H9 (cell line): ENCODE measurements at regions not wholly inside any gene's neighbourhood (a gene's known extent, or its start where the extent isn't known, plus 50 kb on each side); places are given as distances from the start of the nearest gene placed in this dataset.
A peak's percentile ranks its signal among the peaks of the same experiment; 100 is the strongest.

ENCODE experiments used
- DNase-seq: peaks from one replicate; pipeline ENCODE4 v3.0.0-alpha.2; 2017
- H2AFZ ChIP-seq: one replicate; pipeline ENCODE4 v1.6.1; 2013; ENCODE audit warnings: mild to moderate bottlenecking, low read length, control low read depth, moderate library complexity
- H2AK5ac ChIP-seq: 2 replicates; pipeline ENCODE4 v1.6.1; 2013; ENCODE audit warnings: low read length, control low read depth, mixed read lengths; ENCODE audit not compliant: insufficient read length
- H2BK120ac ChIP-seq: one replicate; pipeline ENCODE4 v1.6.1; 2013; ENCODE audit warnings: low read depth, mild to moderate bottlenecking, low read length, control low read depth, inconsistent platforms; ENCODE audit not compliant: poor library complexity, severe bottlenecking
- H2BK12ac ChIP-seq: 2 replicates; pipeline ENCODE4 v1.6.1; 2013; ENCODE audit warnings: low read length, control low read depth, mixed read lengths, low read depth; ENCODE audit not compliant: insufficient read length
- H2BK15ac ChIP-seq: 2 replicates; pipeline ENCODE4 v1.6.1; 2013; ENCODE audit warnings: low read depth, low read length, control low read depth
- H2BK20ac ChIP-seq: one replicate; pipeline ENCODE4 v1.6.1; 2013; ENCODE audit warnings: low read depth, mild to moderate bottlenecking, low read length, control low read depth, inconsistent platforms; ENCODE audit not compliant: poor library complexity, severe bottlenecking
- H2BK5ac ChIP-seq: 2 replicates; pipeline ENCODE4 v1.6.1; 2013; ENCODE audit warnings: low read length, control low read depth, mixed read lengths; ENCODE audit not compliant: insufficient read length
- H3K14ac ChIP-seq: 2 replicates; pipeline ENCODE4 v1.6.1; 2013; ENCODE audit warnings: low read length, control low read depth; ENCODE audit not compliant: insufficient read depth
- H3K18ac ChIP-seq: 2 replicates; pipeline ENCODE4 v1.6.1; 2013; ENCODE audit warnings: low read depth, mild to moderate bottlenecking, mixed read lengths, low read length, control low read depth; ENCODE audit not compliant: insufficient read length
- H3K23ac ChIP-seq: 2 replicates; pipeline ENCODE4 v1.6.1; 2013; ENCODE audit warnings: low read length, control low read depth, mixed read lengths, low read depth; ENCODE audit not compliant: insufficient read length
- H3K23me2 ChIP-seq: 2 replicates; pipeline ENCODE4 v1.6.1; 2013; ENCODE audit warnings: low read depth, mild to moderate bottlenecking, mixed read lengths, low read length, control low read depth; ENCODE audit not compliant: insufficient read length, poor library complexity, severe bottlenecking
- H3K27ac ChIP-seq: 2 replicates; pipeline ENCODE4 v1.5.1; 2013; ENCODE audit warnings: low read length, control low read depth, mixed read lengths, low read depth; ENCODE audit not compliant: insufficient read length
- H3K27me3 ChIP-seq: 2 replicates; pipeline ENCODE4 v1.6.1; 2013; ENCODE audit warnings: low read length, control low read depth, inconsistent platforms; ENCODE audit not compliant: insufficient read depth
- H3K4ac ChIP-seq: 2 replicates; pipeline ENCODE4 v1.6.1; 2013; ENCODE audit warnings: low read depth, mild to moderate bottlenecking, control low read depth, inconsistent platforms, low read length, moderate library complexity
- H3K4me1 ChIP-seq: 2 replicates; pipeline ENCODE4 v1.6.1; 2013; ENCODE audit warnings: low read length, control low read depth, inconsistent platforms; ENCODE audit not compliant: insufficient read depth
- H3K4me2 ChIP-seq: 2 replicates; pipeline ENCODE4 v1.6.1; 2013; ENCODE audit warnings: low read length, control low read depth, mixed read lengths; ENCODE audit not compliant: insufficient read length, insufficient read depth
- H3K56ac ChIP-seq: 2 replicates; pipeline ENCODE4 v1.6.1; 2013; ENCODE audit warnings: low read depth, mild to moderate bottlenecking, mixed read lengths, low read length, control low read depth; ENCODE audit not compliant: insufficient read length
- H3K79me1 ChIP-seq: 2 replicates; pipeline ENCODE4 v1.6.1; 2013; ENCODE audit warnings: low read depth, mild to moderate bottlenecking, moderate library complexity, low read length, control low read depth, inconsistent platforms; ENCODE audit not compliant: insufficient read depth, poor library complexity, severe bottlenecking
- H3K79me2 ChIP-seq: 2 replicates; pipeline ENCODE4 v1.6.1; 2013; ENCODE audit warnings: low read length, control low read depth, inconsistent platforms; ENCODE audit not compliant: insufficient read depth
- H3K9ac ChIP-seq: 2 replicates; pipeline ENCODE4 v1.6.1; 2013; ENCODE audit warnings: low read length, control low read depth, mixed read lengths; ENCODE audit not compliant: insufficient read length; ENCODE audit errors: extremely low read depth
- H3K9me3 ChIP-seq: one replicate; pipeline ENCODE4 v1.6.1; 2013; ENCODE audit warnings: low read depth, low read length, inconsistent platforms; ENCODE audit not compliant: control insufficient read depth
- H3T11ph ChIP-seq: one replicate; pipeline ENCODE4 v1.6.1; 2013; ENCODE audit warnings: mild to moderate bottlenecking, low read length, control low read depth, inconsistent platforms
- H4K20me1 ChIP-seq: one replicate; pipeline ENCODE4 v1.6.1; 2013; ENCODE audit not compliant: control insufficient read depth, insufficient read length, insufficient read depth
- H4K5ac ChIP-seq: 2 replicates; pipeline ENCODE4 v1.6.1; 2013; ENCODE audit warnings: low read depth, mild to moderate bottlenecking, mixed read lengths, low read length, control low read depth; ENCODE audit not compliant: insufficient read length
- H4K8ac ChIP-seq: replicated peaks from 2 replicates; pipeline ENCODE4 v1.6.1; 2013; ENCODE audit warnings: low read length, control low read depth, mixed read lengths, low read depth; ENCODE audit not compliant: insufficient read length
- H4K91ac ChIP-seq: 2 replicates; pipeline ENCODE4 v1.6.1; 2013; ENCODE audit warnings: low read depth, mild to moderate bottlenecking, moderate library complexity, mixed read lengths, low read length, control low read depth; ENCODE audit not compliant: insufficient read length
- H3K27ac Mint-ChIP-seq, 3 experiments: 2 replicates in 2 of 3; 3 replicates in 1 of 3; pipeline ENCODE4 v1.8.0; 2020 to 2021; ENCODE audit warnings: mixed read lengths in 3 of 3, mild to moderate bottlenecking in 1 of 3, moderate library complexity in 1 of 3
- H3K27me3 Mint-ChIP-seq: 2 replicates; pipeline ENCODE4 v1.8.0; 2021; ENCODE audit warnings: low read depth, mild to moderate bottlenecking, moderate library complexity, mixed read lengths
- H3K36me3 Mint-ChIP-seq, 3 experiments: 2 replicates in 2 of 3; 3 replicates in 1 of 3; pipeline ENCODE4 v1.8.0; 2020 to 2021; ENCODE audit warnings: low read depth in 3 of 3, mixed read lengths in 3 of 3; ENCODE audit not compliant: insufficient read depth in 1 of 3
- H3K4me1 Mint-ChIP-seq, 2 experiments: 2 replicates each; pipeline ENCODE4 v1.8.0; 2020; ENCODE audit warnings: mixed read lengths in 2 of 2
- H3K4me3 Mint-ChIP-seq, 2 experiments: 2 replicates in 1 of 2; 3 replicates in 1 of 2; pipeline ENCODE4 v1.8.0; 2020 to 2021; ENCODE audit warnings: mild to moderate bottlenecking in 2 of 2, mixed read lengths in 2 of 2, moderate library complexity in 1 of 2
- H3K9me3 Mint-ChIP-seq, 2 experiments: 2 replicates in 1 of 2; 3 replicates in 1 of 2; pipeline ENCODE4 v1.8.0; 2020; ENCODE audit warnings: mild to moderate bottlenecking in 2 of 2, mixed read lengths in 2 of 2, moderate library complexity in 1 of 2
- CTCF ChIP-seq: fragments of 200-600 bp; sonication (generic); conservative IDR thresholded peaks from 3 replicates; pipeline ENCODE4 v1.8.0; 2021; ENCODE audit warnings: antibody characterized with exemption, mild to moderate bottlenecking
- WGBS: extraction: QIAGEN DNeasy Blood & Tissue Kit; methylation state at CpG from one replicate; pipeline ENCODE4 v1.1.7; 2013; ENCODE audit warnings: missing lambda C conversion rate, low lambda C conversion rate, mixed read lengths; ENCODE audit not compliant: insufficient read length; ENCODE audit errors: extremely low coverage; 5-methylcytosine and 5-hydroxymethylcytosine counted together

DNA sequence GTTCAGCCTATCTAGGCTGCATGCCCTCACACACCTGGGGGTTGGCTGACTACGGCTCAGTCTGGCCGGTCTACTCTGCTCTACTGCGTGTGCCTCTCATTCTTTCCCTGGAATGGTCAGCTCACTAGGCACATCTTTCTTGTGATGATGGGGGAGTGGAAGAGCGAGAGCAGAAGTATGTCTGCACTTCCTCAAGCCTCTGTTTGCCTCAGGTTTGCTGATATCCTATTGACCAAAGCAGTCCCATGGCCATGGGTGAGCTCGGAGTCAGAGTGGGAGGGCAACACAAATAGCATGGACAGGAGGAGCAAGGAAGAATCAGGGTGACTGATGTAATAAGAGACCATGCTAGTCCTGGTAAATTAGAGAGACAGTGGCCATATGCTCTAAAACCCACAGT, 167.9 kb upstream of the PRICKLE2 start:
- Histone ChIP-seq H2BK20ac (no peak overlapping the region), H3K4me2 (no peak overlapping the region), H3K79me1 (no peaks in the 10 kb centered on the region), H2AK5ac (no peak overlapping the region), H3K56ac (no peak overlapping the region), H4K5ac (no peak overlapping the region), H3K27me3 (no peaks in the 10 kb centered on the region), H3T11ph (no peak overlapping the region), H2BK120ac (no peak overlapping the region), H3K4ac (no peak overlapping the region), H3K9me3 (no peaks in the 10 kb centered on the region), H3K79me2 (no peaks in the 10 kb centered on the region), H4K91ac (no peak overlapping the region), H4K8ac (no peak overlapping the region), H3K18ac (no peak overlapping the region), H3K27ac (no peak overlapping the region), H2BK5ac (no peak overlapping the region), H3K23me2 (no peaks in the 10 kb centered on the region), H3K14ac (peak overlapping the region; percentile 61; the same call in 1 of the 2 replicates), H3K4me1 (no peaks in the 10 kb centered on the region), H2BK12ac (no peak overlapping the region), H2BK15ac (no peak overlapping the region), H3K23ac (no peak overlapping the region), H4K20me1 (peaks cover 4% of the 10 kb centered on the region), H3K9ac (no peak overlapping the region), H2AFZ (no peak overlapping the region)
- no peaks in the 10 kb centered on the region for H3K36me3 Mint-ChIP-seq
- no peak overlapping the region for H3K4me3 Mint-ChIP-seq
- H3K27me3 Mint-ChIP-seq: peaks cover 2% of the 10 kb centered on the region
- no peak for TF ChIP-seq CTCF
- no peak overlapping the region for H3K27ac Mint-ChIP-seq
- H3K9me3 Mint-ChIP-seq: no peaks in the 10 kb centered on the region
- no peak for DNase-seq
- no CpG with 5 or more reads among the region's 5 CpGs for WGBS
- peaks cover 16 to 19% of the 10 kb centered on the region in 2 experiments for H3K4me1 Mint-ChIP-seq
